Left cardiac atrium (tissue), 4 donors: ENCODE measurements at regions not wholly inside any gene's neighbourhood (a gene's known extent, or its start where the extent isn't known, plus 50 kb on each side); places are given as distances from the start of the nearest gene placed in this dataset.

Experiments
- ATAC-seq, 2 donors: fragments of 200-7000 bp; cut with Tn5 transposase; one replicate each; pipeline ENCODE4 v1.9.1; 2020; ENCODE audit warnings: mild to moderate bottlenecking in 2 of 2, moderate library complexity in 2 of 2
- DNase-seq: peaks from one replicate; pipeline ENCODE4 v3.0.0-alpha.2; 2020
- intact Hi-C, 2 donors: fragments of 100-400 bp; cut with DNase I; formaldehyde crosslinking; loops; one replicate each; pipeline versions ENCODE4 v1.14.1 to v1.15.1; 2022 to 2023
- donor health status: DM: no; HTN: yes; CAD: no.
- donor health status: DM: no; HTN: yes; CAD: no; lungs with severe emphysema.
- donor health status: DM: yes; HTN: yes; CAD: no.
- donor health status: Dilated cardiomyopathy.

DNA sequence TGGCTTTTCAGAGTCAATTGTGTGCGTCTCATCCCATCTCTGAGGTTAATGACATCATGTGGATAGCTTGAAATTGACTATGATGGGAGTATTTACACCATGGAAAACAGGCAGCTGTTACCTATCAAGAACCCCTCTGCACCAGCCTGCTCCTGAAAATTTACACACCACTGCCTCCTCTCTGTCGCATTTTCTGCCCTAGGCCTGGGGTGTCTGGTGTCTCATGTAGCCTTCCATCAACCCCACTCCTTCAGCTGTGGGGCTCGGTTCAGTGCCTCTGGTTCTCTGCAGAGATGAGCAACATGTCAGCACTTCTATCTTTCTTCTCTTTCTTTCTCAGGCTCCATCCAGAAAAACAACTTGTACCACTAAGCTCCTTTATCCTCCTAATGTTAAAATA is 600.5 kb downstream of the TYW1 start:
- ATAC-seq (no peak), DNase-seq (no peak)
- intact Hi-C loops, result no loop called here

DNA sequence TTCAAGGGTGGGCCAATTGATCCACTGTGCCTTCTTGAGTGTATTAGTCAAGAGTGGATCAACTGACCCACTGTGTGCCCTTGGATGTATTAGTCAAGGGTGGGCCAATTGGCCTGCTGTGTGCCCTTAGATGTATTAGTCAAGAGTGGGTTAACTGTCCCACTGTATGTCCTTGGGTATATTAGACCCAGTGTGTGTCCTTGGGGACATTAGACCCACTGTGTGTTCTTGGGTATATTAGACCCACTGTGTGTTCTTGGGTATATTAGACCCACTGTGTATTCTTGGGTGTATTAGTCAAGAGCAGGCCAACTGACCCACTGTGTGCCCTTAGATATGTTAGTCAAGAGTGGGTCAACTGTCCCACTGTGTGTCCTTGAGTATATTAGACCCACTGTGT is 601.8 kb downstream of the TYW1 start:
- ATAC-seq (no peak), DNase-seq (no peak)
- intact Hi-C loops, result no loop called here

DNA sequence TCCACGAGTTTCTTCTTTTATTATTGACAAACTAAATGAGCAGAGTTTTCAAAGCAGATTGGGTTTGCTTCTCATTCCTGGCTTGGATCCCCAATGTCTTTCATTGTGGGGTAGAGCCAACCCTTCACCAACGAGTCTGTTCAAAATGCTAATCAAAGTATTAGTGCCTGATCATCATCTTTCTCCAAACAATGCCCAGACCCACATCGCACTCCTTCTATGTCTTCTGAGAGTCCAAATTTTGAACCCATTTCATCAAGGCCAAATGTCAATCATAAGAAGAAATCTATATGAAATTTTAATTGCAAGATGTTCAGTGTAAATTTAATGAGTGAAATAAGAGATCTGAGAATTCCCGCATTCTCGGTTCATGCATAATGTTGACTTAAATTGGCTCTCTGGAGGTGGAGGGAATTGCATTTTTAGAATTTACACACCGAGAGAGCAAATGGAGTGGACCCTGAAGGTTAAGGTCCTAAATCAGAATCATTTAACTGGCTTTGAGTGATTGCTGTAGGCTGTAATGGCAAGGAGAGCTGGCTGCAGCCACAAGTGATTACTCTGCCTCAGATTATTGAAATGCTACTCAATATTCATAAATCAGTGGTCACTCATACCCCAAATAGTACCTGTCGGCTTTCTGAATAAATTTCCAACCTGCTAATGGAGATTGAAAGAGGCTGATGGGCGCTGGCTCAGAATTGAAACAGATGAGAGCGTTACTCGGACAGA is 602.9 kb downstream of the TYW1 start:
- intact Hi-C loops, result no loop called here
- ATAC-seq (no peak), DNase-seq (no peak)

DNA sequence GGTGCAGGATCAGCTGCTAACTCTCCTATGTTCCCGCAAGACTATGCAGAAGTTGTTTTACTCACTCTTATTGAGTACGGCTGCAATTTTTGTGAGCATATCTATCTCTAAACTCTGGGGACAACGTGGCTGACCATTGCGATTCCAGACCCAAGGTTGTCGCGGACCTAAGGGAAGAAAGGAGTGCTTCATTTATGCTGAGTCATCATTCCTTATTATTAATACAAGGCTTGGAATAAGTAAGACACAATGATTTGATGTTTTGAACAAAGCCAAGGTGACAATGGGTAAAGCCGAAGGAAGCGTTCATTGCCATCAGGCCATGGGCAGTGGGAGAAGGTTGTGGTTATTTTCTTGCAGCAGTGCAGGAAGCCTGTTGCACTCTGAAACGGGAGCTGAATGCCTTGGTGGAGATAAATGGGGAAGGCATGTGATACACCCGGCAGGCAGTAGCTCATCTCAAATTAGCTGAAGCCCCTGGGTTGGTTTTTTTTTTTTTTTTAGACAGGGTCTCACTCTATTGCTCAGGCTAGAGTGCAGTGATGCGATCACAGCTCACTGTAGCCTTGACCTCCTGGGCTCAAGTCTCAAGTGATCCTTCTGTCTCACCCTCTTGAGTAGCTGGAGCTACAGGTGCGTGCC is 605.7 kb downstream of the TYW1 start:
- intact Hi-C loops, result no loop called here

DNA sequence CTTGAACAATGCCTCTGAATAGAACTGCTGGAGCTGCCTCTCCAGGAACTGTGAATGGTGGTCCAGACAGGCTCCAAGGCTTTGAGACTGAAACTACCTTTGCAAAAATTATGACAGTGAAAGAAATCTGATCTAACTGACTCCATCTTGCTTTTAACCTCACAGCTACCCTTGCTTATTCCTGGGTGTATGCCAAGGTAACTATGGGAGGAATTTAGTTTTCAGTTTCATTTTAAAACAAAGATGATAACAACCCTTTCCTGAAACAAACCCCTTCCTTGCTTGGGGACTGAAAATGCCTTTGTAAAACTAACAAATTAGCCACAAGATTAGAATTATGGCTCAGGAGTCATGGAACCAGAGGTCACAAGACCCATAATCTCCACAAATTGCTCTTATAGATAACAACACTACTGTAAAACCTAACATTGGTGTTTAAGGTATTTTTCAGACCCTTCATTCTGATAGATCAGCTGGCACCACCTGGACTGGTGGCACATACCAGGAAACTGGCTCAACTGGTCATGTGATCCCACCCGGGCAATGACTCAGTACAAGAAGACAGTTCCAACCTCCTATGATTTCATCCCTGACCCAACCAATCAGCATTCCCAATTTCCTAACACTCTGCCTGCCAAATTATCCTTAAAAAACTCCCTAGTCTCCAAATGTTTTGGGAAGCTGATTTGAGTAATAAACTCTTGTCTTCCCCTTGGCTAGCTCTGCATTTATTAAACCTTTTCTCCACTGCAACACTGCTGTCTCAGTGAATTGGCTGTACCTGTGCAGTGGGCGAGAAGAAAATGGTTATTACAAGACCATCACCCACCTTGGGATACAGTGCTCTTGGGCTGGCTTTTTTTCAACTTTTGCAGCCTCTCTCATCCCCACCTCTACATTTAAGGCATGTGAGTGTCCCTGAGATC is 608.1 kb downstream of the TYW1 start:
- DNase-seq (no peak), ATAC-seq (no peak)
- intact Hi-C loops, result no loop called here

More for the DNA sequence above, 605.7 kb downstream of the TYW1 start:
- ATAC-seq, result no peak
- no peak for DNase-seq

DNA sequence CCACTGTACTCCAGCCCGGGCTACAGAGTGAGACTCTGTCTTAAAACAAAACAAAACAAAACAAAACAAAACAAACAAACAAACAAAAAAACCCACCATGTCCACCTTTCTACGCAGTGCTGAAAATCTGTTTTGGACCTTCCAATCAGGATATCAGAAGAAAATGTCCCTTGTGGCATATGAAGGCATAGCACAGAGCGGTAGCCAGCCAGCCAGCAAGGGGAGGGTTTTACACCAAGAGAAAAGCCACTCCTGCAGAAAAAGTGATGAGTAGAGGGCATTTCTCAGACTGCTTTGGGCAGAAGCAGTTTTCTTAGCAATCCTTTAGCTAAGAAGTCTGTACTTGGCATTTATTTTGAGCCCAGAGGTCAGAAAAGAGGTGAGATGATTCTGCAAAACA is 612.2 kb downstream of the TYW1 start:
- no peak for ATAC-seq
- DNase-seq, result no peak
- intact Hi-C loops, result no loop called here

DNA sequence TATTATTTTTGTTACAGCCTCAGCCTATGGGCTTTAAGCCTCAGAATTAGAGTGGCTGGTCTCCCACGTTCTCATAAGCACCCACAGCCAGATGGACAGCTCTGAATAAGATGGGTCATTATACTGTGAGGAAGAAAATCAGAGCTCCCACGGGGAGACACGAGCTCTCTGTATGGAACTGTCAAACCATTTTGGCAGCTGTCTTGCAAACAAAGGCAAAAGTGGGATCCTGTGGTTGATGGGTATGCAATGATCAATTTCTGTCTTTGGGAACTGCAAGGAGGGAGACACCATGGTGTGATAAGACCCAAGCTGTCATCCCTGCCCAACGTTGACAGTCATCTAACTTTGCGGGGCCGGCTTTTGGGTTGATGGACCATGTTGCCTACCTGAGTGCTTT is 614.3 kb downstream of the TYW1 start:
- no peak for ATAC-seq
- intact Hi-C loops, result no loop called here
- DNase-seq, result no peak

DNA sequence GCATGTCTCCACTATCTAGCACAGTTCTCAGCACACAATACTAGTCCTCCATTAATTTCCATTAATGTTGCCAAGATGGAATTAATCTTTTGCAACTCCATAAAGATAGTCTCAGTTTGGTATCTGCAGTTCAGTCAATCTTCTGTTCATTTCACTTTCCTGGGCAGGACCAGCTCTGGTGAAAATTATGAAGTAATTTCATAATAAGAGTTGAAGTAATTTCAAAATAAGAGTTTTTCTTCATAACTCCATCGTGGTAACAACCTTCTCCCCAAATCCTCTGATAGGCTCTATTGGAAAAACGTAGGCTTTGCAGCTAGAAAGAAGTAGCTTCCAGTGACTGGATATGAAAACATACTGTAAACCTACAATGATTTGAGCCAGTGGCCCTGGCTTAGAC is 618.2 kb downstream of the TYW1 start:
- intact Hi-C loops, result no loop called here
- ATAC-seq (no peak), DNase-seq (no peak)

DNA sequence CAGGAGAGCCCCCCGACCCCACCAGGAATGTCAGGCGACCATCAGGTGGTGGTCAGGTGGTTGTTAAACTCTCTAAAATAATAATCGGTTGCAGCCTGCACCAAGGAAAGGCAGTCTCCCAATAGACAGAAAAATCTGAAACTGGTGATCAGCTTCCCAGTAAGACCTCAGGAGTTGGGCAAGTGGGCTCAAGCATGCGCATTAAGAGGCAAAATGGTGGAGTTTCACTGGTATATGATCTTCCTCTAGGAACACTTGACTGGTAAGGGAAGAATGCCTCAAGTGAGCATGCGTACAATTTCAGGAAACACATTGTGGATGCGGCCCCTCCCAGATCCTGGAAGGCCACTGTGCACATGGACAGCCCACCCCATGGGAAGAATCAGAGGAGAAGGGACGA is 619.9 kb downstream of the TYW1 start:
- ATAC-seq, result no peak
- intact Hi-C loops, result no loop called here

DNA sequence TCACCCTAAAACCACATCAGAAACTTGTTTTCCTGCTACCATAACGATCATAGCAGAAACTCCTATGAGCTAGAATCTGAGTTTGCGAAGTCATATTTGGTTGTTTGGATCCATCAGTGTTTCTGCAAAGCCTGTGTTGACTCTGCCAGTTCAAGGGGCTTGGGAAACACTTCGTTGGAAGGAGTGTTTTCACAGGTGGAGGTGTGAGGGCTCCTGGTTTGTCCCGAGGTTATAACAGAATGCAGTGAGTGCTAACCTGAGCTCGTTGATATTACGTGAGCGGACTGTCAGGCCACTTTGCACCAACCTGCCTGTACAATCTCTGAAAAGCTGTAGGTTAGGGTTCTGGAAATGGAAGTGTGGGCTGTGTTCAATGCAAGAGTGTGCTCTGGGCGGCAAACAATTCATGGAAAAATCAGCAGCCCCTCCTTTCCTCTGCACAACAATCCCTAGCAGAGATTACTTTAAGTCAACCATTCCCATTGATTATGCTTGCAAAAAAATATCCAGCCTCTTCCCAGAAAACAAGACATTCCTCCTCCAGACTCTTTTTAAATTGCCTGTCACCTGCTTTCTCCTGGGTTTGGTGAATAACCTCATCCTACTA is 622.0 kb downstream of the TYW1 start:
- no peak for DNase-seq
- intact Hi-C loops, result no loop called here
- ATAC-seq, result no peak

More for the DNA sequence above, 619.9 kb downstream of the TYW1 start:
- DNase-seq, result no peak

DNA sequence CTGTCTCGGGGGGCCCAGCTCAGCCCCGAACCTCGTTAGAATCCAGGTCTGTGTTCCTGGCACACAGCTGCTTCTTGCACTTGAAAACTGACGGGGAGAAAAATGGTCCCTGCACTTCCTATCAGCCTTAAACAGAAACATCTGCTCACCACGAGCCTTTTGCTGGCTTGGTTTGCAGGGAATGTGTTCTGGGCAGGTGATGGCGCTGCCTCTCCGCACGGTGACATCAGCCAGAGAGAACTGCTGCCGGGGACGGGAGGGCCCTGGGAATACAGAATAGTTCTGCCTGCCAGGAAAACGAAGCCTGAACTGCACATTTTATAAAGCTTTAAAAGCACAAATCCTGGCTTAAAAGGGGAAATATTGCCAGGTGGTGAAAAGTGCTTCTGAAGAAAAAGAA is 622.5 kb downstream of the TYW1 start:
- ATAC-seq (peak in 1 of 2 donors; percentile 26), DNase-seq (peak; percentile 22)
- intact Hi-C loops, result no loop called here

DNA sequence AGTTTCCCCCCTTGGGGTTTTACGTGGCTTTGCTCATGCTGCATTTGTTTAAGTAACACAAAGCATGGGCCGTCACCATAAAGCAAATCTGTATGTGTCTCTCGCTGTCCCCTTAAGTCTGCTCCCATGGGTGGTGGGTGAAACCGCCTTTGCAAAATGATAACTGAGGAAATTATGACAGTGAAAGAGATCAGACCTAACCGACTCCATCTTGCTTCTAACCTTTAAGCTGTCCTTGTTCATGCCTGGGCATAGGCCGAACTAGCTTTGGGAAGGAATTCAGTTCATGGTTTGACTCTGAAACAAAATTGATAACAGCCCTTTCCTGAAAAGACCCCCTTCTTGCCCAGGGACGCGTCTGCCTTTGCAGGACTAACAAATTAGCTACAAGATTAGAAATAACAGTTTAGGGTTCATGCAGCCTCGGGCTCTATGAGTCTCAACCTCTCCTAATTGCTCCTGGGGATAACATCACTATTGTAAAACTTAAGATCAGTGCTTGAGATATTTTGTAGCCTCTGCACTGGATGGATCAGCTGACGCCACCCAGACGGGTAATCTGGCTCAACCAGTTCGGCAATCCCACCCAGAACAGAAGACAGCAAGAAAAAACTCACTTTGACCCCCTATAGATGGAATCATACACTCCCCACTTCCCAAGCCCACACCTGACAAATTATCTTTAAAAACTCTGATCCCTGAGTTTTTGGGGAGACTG is 623.7 kb downstream of the TYW1 start:
- no peak for ATAC-seq
- intact Hi-C loops, result loop anchor here in 1 of 2 donors (5.0 kb wide), 1 partner anchor 138 kb away; no protein-coding TSS in a partner anchor
- no peak for DNase-seq

DNA sequence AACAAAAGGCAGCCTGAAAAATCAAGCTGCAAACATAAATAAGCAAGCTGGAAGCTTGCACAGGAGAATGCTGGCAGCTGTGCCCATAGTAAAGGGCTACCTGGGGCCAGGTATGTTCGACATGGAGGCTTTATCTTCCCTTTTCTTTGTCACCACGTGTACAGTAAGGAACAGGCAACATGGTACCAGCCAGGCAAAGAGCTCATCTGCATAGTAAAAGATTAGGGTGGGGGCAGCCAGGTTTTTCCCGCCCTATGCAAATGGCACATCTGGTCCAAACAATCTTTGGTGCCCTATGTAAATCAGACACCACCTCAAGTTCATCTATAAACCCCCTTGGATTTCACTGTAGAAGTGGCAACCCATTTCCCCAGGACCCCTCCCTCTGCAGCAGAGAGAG is 625.1 kb downstream of the TYW1 start:
- intact Hi-C loops, result loop anchor here in 1 of 2 donors (5.0 kb wide), 1 partner anchor 139 kb away; no protein-coding TSS in a partner anchor
- DNase-seq, result no peak
- no peak for ATAC-seq

DNA sequence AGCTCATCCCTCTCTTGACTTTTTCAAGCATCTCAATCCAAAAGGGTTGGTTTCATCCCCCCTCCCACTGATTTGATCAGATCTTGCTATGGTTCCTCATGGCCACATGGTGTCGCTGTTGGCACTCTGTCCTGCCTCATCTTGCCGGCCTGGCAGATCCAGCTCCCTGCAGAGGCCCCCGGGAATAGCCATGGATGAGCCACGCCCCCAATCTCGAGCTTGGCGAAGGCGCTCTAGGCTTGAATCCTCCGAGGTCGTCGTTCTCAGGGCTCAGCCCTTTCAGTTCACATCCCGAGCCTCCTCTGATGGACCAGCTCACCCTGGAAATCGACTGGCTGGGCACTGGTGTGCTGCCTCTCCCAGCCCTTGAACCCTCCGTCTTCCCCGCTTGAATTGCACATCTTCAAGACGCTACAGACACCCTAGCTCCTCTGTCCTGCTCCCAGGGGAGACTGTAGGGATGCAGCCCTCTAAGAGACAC is 628.7 kb downstream of the TYW1 start:
- DNase-seq, result peak; percentile 83
- ATAC-seq, result peak; percentile 88 to 95
- intact Hi-C loops, result no loop called here

DNA sequence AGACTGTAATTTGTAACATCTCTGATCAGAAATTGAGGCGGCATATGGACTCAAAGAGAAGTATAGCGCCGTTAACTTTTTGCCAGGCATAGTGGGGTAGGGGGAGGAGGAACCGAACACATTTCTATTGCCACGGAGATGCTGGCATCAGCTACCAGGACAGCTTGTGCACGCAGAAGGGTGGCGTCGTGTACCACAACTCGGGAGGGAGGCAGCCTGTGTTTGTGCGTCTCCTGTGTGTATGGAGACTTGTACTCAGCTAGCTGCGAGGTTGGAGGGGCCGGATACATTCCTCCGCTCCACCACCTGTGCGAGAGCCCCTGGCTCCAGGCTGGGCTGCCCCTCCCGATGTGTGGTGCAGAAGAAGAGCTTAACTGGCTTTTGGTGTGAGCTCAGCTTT is 634.8 kb downstream of the TYW1 start:
- DNase-seq, result no peak
- intact Hi-C loops, result no loop called here
- ATAC-seq, result no peak

DNA sequence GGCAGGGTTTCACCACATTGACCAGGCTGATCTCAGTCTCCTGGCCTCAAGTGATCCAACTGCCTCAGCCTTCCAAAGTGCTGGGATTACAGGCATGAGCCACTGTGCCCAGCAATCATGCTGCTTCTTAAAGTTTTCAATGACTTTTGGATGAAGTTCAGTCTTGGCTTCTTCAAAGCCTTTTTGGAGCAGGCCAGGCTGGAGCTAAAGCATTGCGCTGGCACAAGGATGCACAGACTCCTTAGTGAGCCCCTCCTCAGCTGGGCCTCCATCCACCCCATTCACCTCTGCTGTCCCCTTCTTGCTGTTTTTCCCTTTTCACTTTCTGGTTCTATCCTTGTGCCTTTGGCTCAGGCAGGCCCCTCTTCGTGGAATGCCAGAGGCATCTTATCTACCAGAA is 638.6 kb downstream of the TYW1 start:
- DNase-seq (no peak), ATAC-seq (no peak)
- intact Hi-C loops, result no loop called here

DNA sequence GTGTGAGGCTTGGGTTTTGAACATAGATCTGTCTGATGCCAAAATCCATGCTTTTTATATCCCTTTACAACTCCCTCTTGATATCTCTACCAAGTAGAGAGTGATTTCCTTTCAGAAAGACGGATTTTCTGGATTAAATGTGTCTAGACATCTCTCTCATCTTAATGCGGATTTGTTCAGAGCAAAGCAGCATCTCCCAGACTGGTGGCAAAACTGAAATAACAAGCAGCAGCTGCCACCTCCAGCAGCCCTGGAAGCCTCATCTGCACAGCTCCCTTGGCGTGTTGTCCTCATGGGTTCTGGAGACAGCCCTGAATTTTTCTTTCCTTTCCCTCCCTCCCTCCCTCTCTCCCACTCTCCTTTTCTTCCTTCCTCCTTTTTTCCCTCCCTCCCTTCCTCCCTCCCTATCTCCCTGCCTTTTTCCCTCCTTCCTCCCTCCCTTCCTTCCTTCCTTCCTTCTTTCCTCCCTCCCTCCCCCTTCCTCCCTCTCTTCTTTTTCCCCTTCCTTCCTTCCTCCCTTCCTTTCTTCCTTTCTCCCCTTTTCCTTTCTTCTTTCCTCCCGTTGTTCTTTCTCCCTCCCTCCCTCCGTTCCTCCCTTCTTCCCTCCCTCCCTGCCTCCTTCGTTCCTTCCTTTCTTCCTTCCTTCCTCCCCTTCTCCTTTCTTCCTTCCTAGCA is 639.9 kb downstream of the TYW1 start:
- DNase-seq (no peak), ATAC-seq (no peak)
- intact Hi-C loops, result no loop called here

DNA sequence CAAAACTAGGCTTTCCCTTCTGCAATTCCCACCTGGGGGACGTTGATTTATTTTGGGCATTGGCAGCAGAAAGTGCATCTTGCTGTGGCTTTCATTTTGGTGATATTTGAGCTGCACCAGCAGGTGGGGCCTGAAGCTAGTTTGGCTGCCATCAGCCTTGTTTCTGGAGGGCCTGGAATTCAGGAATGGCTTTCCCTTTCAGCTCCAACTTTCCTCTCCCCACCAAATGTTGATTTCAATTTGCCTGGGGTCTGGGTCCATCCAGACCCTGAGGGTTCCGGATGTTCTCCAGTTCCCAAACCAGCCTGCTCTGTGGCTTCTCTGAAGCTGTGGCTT is 640.4 kb downstream of the TYW1 start:
- no peak for DNase-seq
- ATAC-seq, result no peak
- intact Hi-C loops, result no loop called here
